ENCODE measurements at regions not wholly inside any gene's neighbourhood (a gene's known extent, or its start where the extent isn't known, plus 50 kb on each side); places are given as distances from the start of the nearest gene placed in this dataset.

- H3F3A ChIP-seq (ENCODE audit: control insufficient read depth, insufficient read depth), result no peaks in the 10 kb centered on the region
- H3K4me1 ChIP-seq (ENCODE audit: control insufficient read depth, low read length), result no peaks in the 10 kb centered on the region
- no peaks in the 10 kb centered on the region for H3K27me3 ChIP-seq (ENCODE audit: control insufficient read depth, low read length)
- no peaks in the 10 kb centered on the region for H4K20me1 ChIP-seq (ENCODE audit: control insufficient read depth, insufficient read depth, low read depth, low read length)
- H3K27ac ChIP-seq (ENCODE audit: low read depth, low read length), result no peak overlapping the region
- H3K36me3 ChIP-seq (ENCODE audit: control insufficient read depth, low read length), result no peaks in the 10 kb centered on the region
- H3K4me3 ChIP-seq (ENCODE audit: low read length), result no peak overlapping the region
- no peaks in the 10 kb centered on the region for H3K9me2 ChIP-seq (replicated peaks; ENCODE audit: control insufficient read depth, low read length)
- no peaks in the 10 kb centered on the region for H3K79me2 ChIP-seq (ENCODE audit: control insufficient read depth, low read length)
- TF ChIP-seq CTCF (IDR thresholded peaks at IDR 0.05; ENCODE audit: low read depth, low read length, poor library complexity, severe bottlenecking) (no peak), EZH2phosphoT487 (IDR thresholded peaks at IDR 0.05; ENCODE audit: borderline replicate concordance, low read length) (no peak)
- no peaks in the 10 kb centered on the region for H3K9me3 ChIP-seq (ENCODE audit: control insufficient read depth, insufficient read depth, low read length)
- no peak overlapping the region for H3K4me2 ChIP-seq (ENCODE audit: low read length)
Observed at GRCh38 chr4:57448901-57449300, 338.7 kb upstream of the IGFBP7 start.

- Histone ChIP-seq H3K4me1 (ENCODE audit: control insufficient read depth, low read length) (no peaks in the 10 kb centered on the region), H3K9me2 (replicated peaks; ENCODE audit: control insufficient read depth, low read length) (no peaks in the 10 kb centered on the region), H3K4me3 (ENCODE audit: low read length) (no peak overlapping the region), H3K36me3 (ENCODE audit: control insufficient read depth, low read length) (no peaks in the 10 kb centered on the region), H3K9me3 (ENCODE audit: control insufficient read depth, insufficient read depth, low read length) (no peaks in the 10 kb centered on the region), H3K4me2 (ENCODE audit: low read length) (no peak overlapping the region), H3K27ac (ENCODE audit: low read depth, low read length) (no peak overlapping the region), H3K79me2 (ENCODE audit: control insufficient read depth, low read length) (no peaks in the 10 kb centered on the region), H3F3A (ENCODE audit: control insufficient read depth, insufficient read depth) (no peaks in the 10 kb centered on the region), H4K20me1 (ENCODE audit: control insufficient read depth, insufficient read depth, low read depth, low read length) (no peaks in the 10 kb centered on the region), H3K27me3 (ENCODE audit: control insufficient read depth, low read length) (no peaks in the 10 kb centered on the region)
- no peak for TF ChIP-seq CTCF (IDR thresholded peaks at IDR 0.05; ENCODE audit: low read depth, low read length, poor library complexity, severe bottlenecking)
- no peak for TF ChIP-seq EZH2phosphoT487 (IDR thresholded peaks at IDR 0.05; ENCODE audit: borderline replicate concordance, low read length)
Observed at GRCh38 chr4:57448452-57448851, 338.3 kb upstream of the IGFBP7 start.

GRCh38 chr4:57446266-57446665, 336.1 kb upstream of the IGFBP7 start:
- Histone ChIP-seq H3K36me3 (ENCODE audit: control insufficient read depth, low read length) (no peaks in the 10 kb centered on the region), H3K4me1 (ENCODE audit: control insufficient read depth, low read length) (no peaks in the 10 kb centered on the region), H3F3A (ENCODE audit: control insufficient read depth, insufficient read depth) (no peaks in the 10 kb centered on the region), H3K9me2 (replicated peaks; ENCODE audit: control insufficient read depth, low read length) (no peaks in the 10 kb centered on the region), H3K4me2 (ENCODE audit: low read length) (no peak overlapping the region), H4K20me1 (ENCODE audit: control insufficient read depth, insufficient read depth, low read depth, low read length) (no peaks in the 10 kb centered on the region), H3K9me3 (ENCODE audit: control insufficient read depth, insufficient read depth, low read length) (no peaks in the 10 kb centered on the region), H3K79me2 (ENCODE audit: control insufficient read depth, low read length) (no peaks in the 10 kb centered on the region), H3K27me3 (ENCODE audit: control insufficient read depth, low read length) (no peaks in the 10 kb centered on the region), H3K27ac (ENCODE audit: low read depth, low read length) (no peak overlapping the region), H3K4me3 (ENCODE audit: low read length) (no peak overlapping the region)
- TF ChIP-seq CTCF (IDR thresholded peaks at IDR 0.05; ENCODE audit: low read depth, low read length, poor library complexity, severe bottlenecking) (no peak), EZH2phosphoT487 (IDR thresholded peaks at IDR 0.05; ENCODE audit: borderline replicate concordance, low read length) (no peak)

- Histone ChIP-seq H3K4me3 (ENCODE audit: low read length) (no peak overlapping the region), H3K79me2 (ENCODE audit: control insufficient read depth, low read length) (no peaks in the 10 kb centered on the region), H3K4me2 (ENCODE audit: low read length) (no peak overlapping the region), H3K36me3 (ENCODE audit: control insufficient read depth, low read length) (no peaks in the 10 kb centered on the region), H3F3A (ENCODE audit: control insufficient read depth, insufficient read depth) (no peaks in the 10 kb centered on the region), H3K27ac (ENCODE audit: low read depth, low read length) (no peak overlapping the region), H3K27me3 (ENCODE audit: control insufficient read depth, low read length) (no peaks in the 10 kb centered on the region), H3K9me3 (ENCODE audit: control insufficient read depth, insufficient read depth, low read length) (no peaks in the 10 kb centered on the region), H3K4me1 (ENCODE audit: control insufficient read depth, low read length) (no peaks in the 10 kb centered on the region), H3K9me2 (replicated peaks; ENCODE audit: control insufficient read depth, low read length) (no peaks in the 10 kb centered on the region), H4K20me1 (ENCODE audit: control insufficient read depth, insufficient read depth, low read depth, low read length) (no peaks in the 10 kb centered on the region)
- TF ChIP-seq CTCF (IDR thresholded peaks at IDR 0.05; ENCODE audit: low read depth, low read length, poor library complexity, severe bottlenecking) (no peak), EZH2phosphoT487 (IDR thresholded peaks at IDR 0.05; ENCODE audit: borderline replicate concordance, low read length) (no peak)
Observed at GRCh38 chr4:57445686-57446085, 335.5 kb upstream of the IGFBP7 start.

All from DOHH2 (cell line).